HG02970 (cell line): ENCODE measurements at regions not wholly inside any gene's neighbourhood (a gene's known extent, or its start where the extent isn't known, plus 50 kb on each side); places are given as distances from the start of the nearest gene placed in this dataset.
"Not testable (repeated sequence)": the region's sequence is repeated elsewhere in the genome, so short reads cannot be mapped to it uniquely, and the experiment has no call there.

Experiments used
- ATAC-seq: cut with Tn5 transposase; IDR thresholded peaks from one replicate; pipeline ENCODE4 v1.9.1; 2021; ENCODE audit warnings: mild to moderate bottlenecking, moderate library complexity, moderate number of reproducible peaks; ENCODE audit not compliant: unreplicated experiment, low FRiP score

- no peak for ATAC-seq
Measured at GRCh38 chr14:37711356-37711830, 116.0 kb downstream of the TTC6 start.

GRCh38 chr14:37711831-37712475, 116.5 kb downstream of the TTC6 start:
- no peak for ATAC-seq

DNA sequence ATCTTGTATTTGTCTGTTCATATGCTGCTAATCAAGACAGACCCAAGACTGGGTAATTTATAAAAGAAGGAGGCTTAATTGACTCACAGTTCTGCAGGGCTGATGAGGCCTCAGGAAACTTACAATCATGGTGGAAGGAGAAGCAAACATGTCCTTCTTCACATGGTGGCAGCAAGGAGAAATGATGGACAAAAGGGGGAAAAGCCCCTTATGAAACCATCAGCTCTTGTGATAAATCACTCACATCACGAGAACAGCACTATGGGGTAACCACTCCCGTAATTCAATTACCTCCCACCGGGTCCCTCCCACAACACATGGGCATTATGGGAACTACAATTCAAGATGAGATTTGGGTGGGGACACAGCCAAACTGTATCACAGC, 117.0 kb downstream of the TTC6 start:
- ATAC-seq: not testable (repeated sequence)

DNA sequence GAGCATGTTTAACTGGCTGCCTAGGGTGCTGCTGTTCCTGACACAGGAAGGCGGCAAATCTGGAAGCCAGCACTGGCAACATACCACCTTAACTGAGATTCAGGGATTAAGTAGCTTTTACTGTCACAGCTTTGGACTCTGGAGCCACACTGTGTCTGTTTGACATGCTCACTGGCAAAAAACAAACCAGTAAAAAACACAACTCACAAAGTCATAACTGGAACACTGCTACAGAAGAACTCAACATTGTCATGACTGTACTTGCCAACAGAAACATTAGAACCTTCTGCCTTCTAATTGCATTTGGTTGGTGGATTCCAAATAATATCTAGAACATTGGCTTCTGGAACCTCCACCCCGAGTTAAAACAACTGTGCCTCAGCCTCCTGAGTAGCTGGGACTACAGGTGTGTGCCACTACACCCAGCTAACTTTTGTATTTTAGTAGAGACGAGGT, 117.6 kb downstream of the TTC6 start:
- ATAC-seq: no peak

DNA sequence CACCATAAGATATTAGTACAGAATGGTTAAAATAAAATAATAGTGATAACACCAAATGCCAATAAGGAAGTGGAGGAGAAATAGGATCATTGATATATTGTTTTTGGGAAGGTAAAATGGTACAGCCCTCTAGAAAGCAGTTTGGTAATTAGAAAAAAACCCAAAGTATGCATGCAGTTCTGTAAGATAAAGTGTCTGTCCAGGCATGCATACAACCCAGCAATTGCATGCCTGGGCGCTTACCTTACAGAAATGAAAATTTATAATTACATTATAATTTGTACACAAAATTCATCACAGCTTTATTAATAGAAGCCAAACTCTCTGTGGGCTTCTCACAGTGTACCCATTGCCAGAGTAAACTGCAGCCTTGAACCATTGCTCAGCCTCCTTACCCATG, 124.7 kb downstream of the TTC6 start:
- ATAC-seq: no peak

- ATAC-seq: no peak
Measured at GRCh38 chr14:37721976-37722659, 126.7 kb downstream of the TTC6 start.

DNA sequence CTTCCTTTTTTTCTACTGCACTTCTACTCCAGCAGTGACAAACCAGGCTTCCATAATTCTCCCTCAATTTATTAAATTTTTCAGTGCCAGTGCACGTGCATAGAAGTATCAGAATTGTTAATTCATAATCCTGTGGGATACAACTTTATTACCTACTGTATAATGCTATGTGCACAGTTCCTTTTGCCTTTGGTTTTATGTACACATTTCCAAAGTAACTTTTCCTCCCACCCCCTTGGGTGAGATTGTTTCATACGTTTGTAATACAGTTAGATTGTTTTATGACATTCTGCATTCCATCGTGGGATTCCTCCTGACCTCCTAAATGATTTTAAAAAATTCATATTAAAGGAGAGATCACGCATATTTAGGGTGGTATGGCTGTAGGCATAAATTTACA, 128.1 kb downstream of the TTC6 start:
- no peak for ATAC-seq

DNA sequence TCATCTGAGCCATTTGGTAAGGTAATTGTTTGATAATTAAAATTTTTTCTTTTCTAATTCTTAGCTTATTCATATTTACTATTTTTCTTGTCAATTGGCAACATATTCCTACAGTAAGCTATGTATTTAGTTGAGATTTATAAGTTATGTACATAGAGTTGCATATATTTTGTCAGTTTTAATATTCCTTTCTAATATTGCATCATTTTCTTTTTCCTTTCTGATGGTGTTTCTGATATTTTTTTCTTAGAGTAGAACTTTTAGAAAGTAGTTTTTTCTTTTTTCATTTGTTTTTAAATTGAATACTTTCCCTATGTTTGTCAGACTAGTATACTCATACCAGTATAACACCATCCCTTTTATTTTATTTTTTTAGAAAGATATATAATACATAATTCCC, 131.3 kb downstream of the TTC6 start:
- no peak for ATAC-seq

- ATAC-seq: no peak
Measured at GRCh38 chr14:37729218-37729617, 133.8 kb downstream of the TTC6 start.

DNA sequence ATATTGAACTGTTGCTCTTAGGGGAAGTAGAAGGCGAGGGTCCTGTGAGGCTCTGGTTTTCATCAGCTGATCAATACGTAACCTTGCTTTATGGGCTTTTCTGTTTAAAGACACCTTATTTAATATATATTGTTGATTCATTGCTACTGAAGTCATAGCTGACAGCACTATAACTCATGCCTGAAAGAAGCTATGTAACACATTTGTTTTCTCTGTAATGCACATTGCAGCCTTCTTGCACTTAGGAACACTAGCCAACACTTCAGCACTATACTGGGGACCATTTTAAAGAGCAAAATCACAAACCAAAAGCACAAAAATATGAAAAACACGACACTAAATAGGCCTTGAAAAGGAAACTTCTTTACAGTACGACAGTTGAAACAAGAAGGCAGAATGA, 135.7 kb downstream of the TTC6 start:
- ATAC-seq: no peak

- no peak for ATAC-seq
Measured at GRCh38 chr14:37745657-37746056, 150.2 kb downstream of the TTC6 start.

GRCh38 chr14:37746140-37746832, 150.9 kb downstream of the TTC6 start:
- no peak for ATAC-seq

- no peak for ATAC-seq
Measured at GRCh38 chr14:37753459-37753858, 158.0 kb downstream of the TTC6 start.

- ATAC-seq: not testable (repeated sequence)
Measured at GRCh38 chr14:37760275-37760674, 164.8 kb downstream of the TTC6 start.

GRCh38 chr14:37763266-37763665, 167.8 kb downstream of the TTC6 start:
- no peak for ATAC-seq

- not testable (repeated sequence) for ATAC-seq
Measured at GRCh38 chr14:37772283-37772682, 176.9 kb downstream of the TTC6 start.

GRCh38 chr14:37776791-37777499, 181.5 kb downstream of the TTC6 start:
- ATAC-seq: no peak

DNA sequence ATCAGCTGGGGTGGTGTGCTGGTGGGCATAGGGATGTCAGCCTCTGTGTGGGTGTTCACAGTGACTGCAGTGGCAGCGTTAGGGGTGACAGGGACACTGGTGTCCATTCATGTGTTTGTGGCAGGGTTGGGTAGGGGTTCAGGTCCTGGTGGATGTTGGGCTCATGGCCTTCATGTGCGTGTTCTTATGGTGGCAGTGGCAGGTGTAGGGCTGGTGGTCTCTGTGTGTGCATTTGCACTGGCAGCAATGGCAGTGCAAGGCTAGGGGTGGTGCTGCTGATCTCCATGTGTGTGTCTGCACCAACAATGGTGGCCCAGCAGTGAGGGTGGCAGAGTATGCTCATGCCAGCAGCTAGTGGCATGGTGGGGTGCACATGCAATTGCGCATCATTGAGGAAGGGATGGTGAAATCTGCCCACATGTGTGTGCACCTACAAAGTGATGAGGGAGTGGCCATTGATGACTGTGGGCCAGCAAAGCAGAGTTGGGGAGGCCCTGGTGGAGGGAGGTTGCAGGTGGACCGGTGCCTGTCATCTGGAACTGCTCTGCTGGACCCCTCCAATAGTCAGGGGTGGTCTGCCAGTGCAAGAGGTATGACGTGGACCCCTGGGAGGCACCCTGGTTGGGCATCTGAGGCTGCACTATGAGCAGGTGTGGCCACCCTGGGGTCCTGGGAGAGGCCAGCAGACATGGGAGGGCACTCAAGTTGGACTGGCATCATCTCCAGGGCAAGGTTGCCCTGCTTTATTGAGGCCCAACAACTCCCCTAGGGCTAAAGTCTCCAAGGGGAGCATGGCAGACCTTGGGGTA, 182.9 kb downstream of the TTC6 start:
- no peak for ATAC-seq

DNA sequence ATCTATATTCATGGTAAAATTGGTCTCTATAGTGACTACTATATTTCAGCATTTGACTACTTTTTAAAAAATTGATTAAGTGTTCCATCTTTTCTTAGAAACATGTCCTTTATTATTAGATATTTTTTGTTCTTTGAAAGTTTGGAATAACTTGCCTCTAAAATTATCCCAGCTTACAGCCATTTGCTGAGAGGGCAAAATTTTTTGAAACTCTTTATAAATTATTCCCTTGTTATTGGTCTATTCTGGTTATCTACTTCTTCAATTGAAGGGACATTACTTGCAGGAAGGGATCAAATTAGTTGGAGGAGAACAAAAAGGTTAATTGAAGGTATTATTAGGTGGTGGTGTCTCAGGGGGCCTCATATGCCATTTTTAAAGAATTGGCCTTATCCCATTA, 184.1 kb downstream of the TTC6 start:
- no peak for ATAC-seq

DNA sequence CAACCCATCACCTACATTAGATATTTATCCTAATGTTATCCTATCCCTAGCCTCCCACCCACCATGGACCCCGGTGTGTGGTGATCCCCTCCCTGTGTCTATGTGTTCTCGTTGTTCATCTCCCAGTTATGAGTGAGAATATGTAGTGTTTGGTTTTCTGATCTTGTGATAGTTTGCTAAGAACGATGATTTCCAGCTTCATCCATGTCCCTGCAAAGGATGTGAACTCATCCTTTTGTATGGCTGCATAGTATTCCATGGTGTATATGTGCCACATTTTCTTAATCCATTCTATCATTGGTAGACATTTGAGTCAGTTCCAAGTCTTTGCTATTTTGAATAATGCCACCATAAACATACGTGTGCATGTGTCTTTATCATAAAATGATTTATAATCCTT, 185.3 kb downstream of the TTC6 start:
- ATAC-seq: not testable (repeated sequence)
